Right lobe of liver (tissue), 6 donors: ENCODE measurements at regions not wholly inside any gene's neighbourhood (a gene's known extent, or its start where the extent isn't known, plus 50 kb on each side); places are given as distances from the start of the nearest gene placed in this dataset.
"Not testable (repeated sequence)": the region's sequence is repeated elsewhere in the genome, so short reads cannot be mapped to it uniquely, and the experiment has no call there.

Experiments
- ATAC-seq, 4 donors: fragments of 200-7000 bp; cut with Tn5 transposase; one replicate each; pipeline ENCODE4 v1.9.1; 2020; ENCODE audit warnings: mild to moderate bottlenecking in 4 of 4, moderate library complexity in 4 of 4
- DNase-seq, 3 donors: peaks; one replicate each; pipeline ENCODE4 v3.0.0-alpha.2; 2020
- H3K27ac ChIP-seq, 3 donors: fragments of 200-600 bp; one replicate each; pipeline ENCODE4 v1.8.0; 2022
- H3K27me3 ChIP-seq, 2 donors: fragments of 200-600 bp; one replicate each; pipeline ENCODE4 v1.8.0; 2022
- H3K36me3 ChIP-seq, 4 donors: fragments of 200-600 bp; sonication (generic) in 1 of 4; one replicate each; pipeline versions ENCODE4 v1.5.1 to v1.8.0; 2017 to 2022; ENCODE audit warnings: control low read depth in 1 of 4
- H3K4me1 ChIP-seq, 4 donors: fragments of 200-600 bp; sonication (generic) in 1 of 4; one replicate each; pipeline versions ENCODE4 v1.5.1 to v1.8.0; 2017 to 2022; ENCODE audit warnings: control low read depth in 1 of 4
- H3K4me3 ChIP-seq, 3 donors: fragments of 200-600 bp; one replicate each; pipeline ENCODE4 v1.8.0; 2022
- H3K9me3 ChIP-seq, 4 donors: fragments of 200-600 bp; sonication (generic) in 1 of 4; one replicate each; pipeline versions ENCODE4 v1.5.1 to v1.8.0; 2017 to 2022; ENCODE audit warnings: control low read depth in 1 of 4
- POLR2A ChIP-seq: fragments of 450-650 bp; IDR thresholded peaks from one replicate; pipeline ENCODE4 v1.6.1; 2017; ENCODE audit warnings: antibody characterized with exemption, mild to moderate bottlenecking
- WGBS: methylation state at CpG from one replicate; pipeline ENCODE4 v1.1.6; 2018; ENCODE audit warnings: low coverage, low lambda C conversion rate; ENCODE audit not compliant: insufficient coverage; ENCODE audit errors: missing lambda C conversion rate; 5-methylcytosine and 5-hydroxymethylcytosine counted together
- intact Hi-C, 2 donors: fragments of 100-400 bp; cut with DNase I; formaldehyde crosslinking; loops; one replicate each; pipeline versions ENCODE4 v1.11.2 to v1.14.1; 2022
- TF ChIP-seq, protein P1 (sequence below), 4 donors: fragments of 200-600 bp in 3 of 4; fragments of 450-650 bp in 1 of 4; IDR thresholded peaks; one replicate each; pipeline versions ENCODE4 v1.5.1 to v1.8.0; 2016 to 2022; ENCODE audit warnings: antibody characterized with exemption in 4 of 4, mild to moderate bottlenecking in 2 of 4
- donor health status: DM: no; HTN: yes; CAD: no.
- donor health status: DM: no; HTN: no; CAD: no.
- donor health status: DM: no; HTN: no; CAD: no.
- donor health status: DM: no; HTN: yes; CAD: no.
- donor health status: DM: no; HTN: yes; CAD: no.

DNA sequence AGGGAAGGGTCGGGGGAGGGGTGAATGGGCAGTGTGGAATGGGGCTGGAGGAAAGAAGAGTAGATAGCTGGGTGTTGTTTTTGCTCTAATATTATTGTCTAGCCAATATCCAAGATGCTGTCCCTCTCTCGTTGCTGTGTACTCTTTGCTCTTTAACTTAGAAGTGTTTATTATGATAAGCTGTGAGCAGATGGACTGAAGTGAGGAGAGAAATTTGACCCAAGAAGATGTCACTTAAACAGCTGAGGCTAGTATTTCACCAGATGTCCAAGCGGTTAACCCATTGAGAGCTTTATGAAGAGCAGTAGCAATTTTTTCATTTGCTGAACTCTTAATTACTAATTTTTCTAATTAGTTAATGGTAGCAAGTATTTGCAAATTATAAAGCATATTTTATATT, 212.2 kb upstream of the TP63 start:
- H3K27me3 ChIP-seq: no peaks in the 10 kb centered on the region
- H3K9me3 ChIP-seq: no peaks in the 10 kb centered on the region
- TF ChIP-seq POLR2A: no peak
- WGBS: 43% methylated on average over 3 of the region's 3 CpGs
- intact Hi-C loops: no loop called here
- no peak for DNase-seq
- ATAC-seq: no peak
- H3K4me3 ChIP-seq: no peak overlapping the region
- no peaks in the 10 kb centered on the region for H3K4me1 ChIP-seq
- H3K27ac ChIP-seq: no peak overlapping the region
- no peaks in the 10 kb centered on the region for H3K36me3 ChIP-seq

DNA sequence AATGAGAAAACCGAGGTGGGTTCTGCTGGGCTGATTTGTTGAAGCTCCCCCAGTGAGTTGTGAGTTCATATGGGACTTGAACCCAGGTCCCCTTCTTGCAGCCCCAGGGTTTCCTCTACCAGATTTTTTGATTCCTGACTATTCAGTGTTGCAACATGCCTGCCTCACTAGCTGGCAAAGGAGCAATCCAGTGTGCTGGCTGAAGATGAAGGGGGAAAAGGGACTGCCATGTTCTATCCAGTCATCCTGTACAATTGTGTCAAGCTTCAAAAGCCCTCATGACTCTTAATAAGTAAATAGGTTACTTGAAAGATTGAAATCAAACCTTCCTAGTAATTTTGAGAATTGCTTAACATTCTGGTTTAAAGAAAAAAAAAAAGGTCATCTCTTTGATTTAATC, 211.5 kb upstream of the TP63 start:
- Histone ChIP-seq H3K27ac (no peak overlapping the region), H3K9me3 (no peaks in the 10 kb centered on the region), H3K27me3 (no peaks in the 10 kb centered on the region), H3K36me3 (no peaks in the 10 kb centered on the region), H3K4me3 (no peak overlapping the region), H3K4me1 (no peaks in the 10 kb centered on the region)
- intact Hi-C loops: no loop called here
- ATAC-seq (no peak), DNase-seq (no peak)
- no peak for TF ChIP-seq POLR2A
- TF ChIP-seq, protein P1, sequence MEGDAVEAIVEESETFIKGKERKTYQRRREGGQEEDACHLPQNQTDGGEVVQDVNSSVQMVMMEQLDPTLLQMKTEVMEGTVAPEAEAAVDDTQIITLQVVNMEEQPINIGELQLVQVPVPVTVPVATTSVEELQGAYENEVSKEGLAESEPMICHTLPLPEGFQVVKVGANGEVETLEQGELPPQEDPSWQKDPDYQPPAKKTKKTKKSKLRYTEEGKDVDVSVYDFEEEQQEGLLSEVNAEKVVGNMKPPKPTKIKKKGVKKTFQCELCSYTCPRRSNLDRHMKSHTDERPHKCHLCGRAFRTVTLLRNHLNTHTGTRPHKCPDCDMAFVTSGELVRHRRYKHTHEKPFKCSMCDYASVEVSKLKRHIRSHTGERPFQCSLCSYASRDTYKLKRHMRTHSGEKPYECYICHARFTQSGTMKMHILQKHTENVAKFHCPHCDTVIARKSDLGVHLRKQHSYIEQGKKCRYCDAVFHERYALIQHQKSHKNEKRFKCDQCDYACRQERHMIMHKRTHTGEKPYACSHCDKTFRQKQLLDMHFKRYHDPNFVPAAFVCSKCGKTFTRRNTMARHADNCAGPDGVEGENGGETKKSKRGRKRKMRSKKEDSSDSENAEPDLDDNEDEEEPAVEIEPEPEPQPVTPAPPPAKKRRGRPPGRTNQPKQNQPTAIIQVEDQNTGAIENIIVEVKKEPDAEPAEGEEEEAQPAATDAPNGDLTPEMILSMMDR (IDR thresholded peaks at IDR 0.05): no peak
- WGBS: 60% methylated on average over 1 of the region's 1 CpG

DNA sequence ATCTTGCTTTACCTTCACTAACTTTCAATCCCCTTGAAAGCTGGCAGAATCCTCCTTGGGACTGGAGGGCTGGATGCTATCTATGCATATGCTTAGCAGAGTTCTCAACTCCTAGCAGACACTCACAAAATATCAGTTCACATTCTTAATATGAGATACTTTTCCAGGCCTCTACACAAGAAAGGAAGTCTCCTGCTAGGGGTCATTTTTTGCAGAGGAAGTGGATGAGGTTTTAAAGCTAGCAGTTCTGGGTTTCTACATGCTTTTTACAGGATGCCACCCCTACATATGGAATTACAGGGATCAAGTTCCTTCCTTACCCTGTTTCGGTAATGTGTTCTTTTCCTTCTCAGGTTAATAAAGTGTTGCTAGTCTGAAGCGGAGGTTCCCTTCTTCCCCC, 206.3 kb upstream of the TP63 start:
- Histone ChIP-seq H3K4me1 (no peaks in the 10 kb centered on the region), H3K4me3 (no peak overlapping the region), H3K36me3 (no peaks in the 10 kb centered on the region), H3K9me3 (no peaks in the 10 kb centered on the region), H3K27me3 (no peaks in the 10 kb centered on the region), H3K27ac (no peak overlapping the region)
- 78% methylated on average over 1 of the region's 2 CpGs for WGBS
- DNase-seq (no peak), ATAC-seq (no peak)
- intact Hi-C loops: no loop called here
- no peak for TF ChIP-seq POLR2A
- TF ChIP-seq, protein P1 (IDR thresholded peaks at IDR 0.05): no peak

DNA sequence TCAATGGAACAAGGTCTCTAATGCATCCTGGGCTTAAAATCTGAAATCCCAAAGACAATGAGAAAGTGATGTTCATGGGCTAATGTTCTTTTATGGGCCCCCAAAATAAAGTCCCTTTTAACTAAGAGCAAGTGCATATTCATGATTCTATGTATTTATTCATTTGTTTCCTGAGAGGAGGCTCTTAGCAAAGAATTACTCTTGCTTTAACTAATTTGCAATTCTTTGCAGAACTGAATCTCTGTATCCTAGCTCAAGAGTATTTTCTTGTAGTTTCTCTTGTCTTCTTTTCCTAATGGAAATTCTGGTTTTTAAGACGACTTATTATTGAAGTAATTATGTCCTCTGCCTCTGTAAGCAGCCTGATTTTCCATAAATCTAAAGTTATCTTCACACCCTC, 202.2 kb upstream of the TP63 start:
- Histone ChIP-seq H3K9me3 (no peaks in the 10 kb centered on the region), H3K4me3 (no peak overlapping the region), H3K27me3 (no peaks in the 10 kb centered on the region), H3K4me1 (no peaks in the 10 kb centered on the region), H3K36me3 (no peaks in the 10 kb centered on the region), H3K27ac (no peak overlapping the region)
- TF ChIP-seq, protein P1 (IDR thresholded peaks at IDR 0.05): no peak
- TF ChIP-seq POLR2A: no peak
- DNase-seq: no peak
- intact Hi-C loops: no loop called here
- no peak for ATAC-seq
- WGBS: 21% methylated on average over 1 of the region's 1 CpG

DNA sequence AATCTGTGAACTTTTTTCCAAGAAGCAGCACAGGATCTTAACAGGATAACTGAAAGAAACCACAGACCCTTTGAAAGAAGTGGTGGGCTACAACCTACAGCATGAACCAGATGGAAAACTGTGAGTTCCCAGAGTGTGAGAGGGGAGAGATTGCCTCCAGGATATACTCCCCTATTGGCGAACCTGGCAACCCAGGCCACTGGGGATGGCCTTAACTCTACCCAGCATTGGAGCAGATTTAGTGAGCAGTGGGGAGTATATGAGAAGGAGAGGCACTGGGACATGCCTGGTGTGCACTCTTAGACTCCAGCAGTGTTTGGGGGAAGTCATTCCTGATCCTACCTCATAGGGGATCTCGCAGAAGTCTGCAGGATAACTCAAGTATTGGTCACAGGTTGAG, 201.0 kb upstream of the TP63 start:
- intact Hi-C loops: no loop called here
- no peaks in the 10 kb centered on the region for H3K36me3 ChIP-seq
- no peak overlapping the region for H3K27ac ChIP-seq
- H3K4me1 ChIP-seq: no peaks in the 10 kb centered on the region
- no peaks in the 10 kb centered on the region for H3K27me3 ChIP-seq
- H3K9me3 ChIP-seq: no peaks in the 10 kb centered on the region
- ATAC-seq (no peak), DNase-seq (no peak)
- no peak for TF ChIP-seq POLR2A
- TF ChIP-seq, protein P1 (IDR thresholded peaks at IDR 0.05): no peak
- H3K4me3 ChIP-seq: no peak overlapping the region
- WGBS: 92% methylated on average over 2 of the region's 2 CpGs

DNA sequence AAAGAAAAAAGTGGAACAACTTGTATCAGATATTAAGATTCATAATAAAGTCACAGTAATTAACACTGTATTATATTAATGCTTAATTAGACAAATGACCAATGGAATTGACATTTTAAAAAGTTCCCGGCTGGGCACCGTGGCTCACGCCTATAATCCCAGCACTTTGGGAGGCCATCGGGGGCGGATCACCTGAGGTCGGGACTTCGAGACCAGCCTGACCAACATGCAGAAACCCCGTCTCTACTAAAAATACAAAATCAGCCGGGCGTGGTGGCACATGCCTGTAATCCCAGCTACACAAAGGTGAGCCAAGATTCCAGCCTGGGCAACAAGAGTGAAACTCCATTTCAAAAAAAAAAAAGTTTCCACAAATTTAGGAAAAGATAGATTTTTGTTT, 188.9 kb upstream of the TP63 start:
- not testable (repeated sequence) for H3K27ac ChIP-seq

More for the DNA sequence above, 188.9 kb upstream of the TP63 start:
- H3K36me3 ChIP-seq, H3K4me3 ChIP-seq, H3K9me3 ChIP-seq, DNase-seq, H3K4me1 ChIP-seq, ATAC-seq, H3K27me3 ChIP-seq, intact Hi-C loops: not testable (repeated sequence)
- 89% methylated on average over 7 of the region's 10 CpGs for WGBS
